ENCODE measurements at regions not wholly inside any gene's neighbourhood (a gene's known extent, or its start where the extent isn't known, plus 50 kb on each side); places are given as distances from the start of the nearest gene placed in this dataset.
"Not testable (repeated sequence)": the region's sequence is repeated elsewhere in the genome, so short reads cannot be mapped to it uniquely, and the experiment has no call there.

GRCh38 chr4:154907345-154908045 is 126.4 kb downstream of the RBM46 start:
- DNase-seq: not testable (repeated sequence)

DNA sequence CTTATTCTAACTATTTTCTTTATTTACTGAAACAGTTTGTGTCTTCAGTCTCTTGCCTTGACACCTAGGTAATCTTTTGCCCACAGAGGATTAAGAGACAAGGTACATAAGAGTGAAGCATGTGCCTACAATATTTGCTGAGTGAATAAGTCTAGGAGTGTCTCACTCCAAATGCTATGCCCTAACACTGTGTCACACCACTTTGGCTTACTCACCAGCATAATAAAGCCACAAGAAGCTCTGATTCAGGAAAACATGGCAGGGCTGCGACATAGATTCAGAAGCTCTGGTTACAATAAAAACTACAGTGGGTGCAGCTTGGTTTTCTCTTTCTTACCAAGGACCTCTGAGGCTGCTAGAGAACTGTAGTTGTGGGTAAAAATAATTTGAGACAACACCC is 127.1 kb downstream of the RBM46 start:
- DNase-seq: no peak

- no peak for DNase-seq
Measured at GRCh38 chr4:154911097-154911496, 130.0 kb downstream of the RBM46 start.

GRCh38 chr4:154911608-154912098 is 130.6 kb downstream of the RBM46 start:
- no peak for DNase-seq

GRCh38 chr4:154916068-154916467 is 135.0 kb downstream of the RBM46 start:
- DNase-seq: no peak

GRCh38 chr4:154927126-154927680 is 146.1 kb downstream of the RBM46 start:
- no peak for DNase-seq

- DNase-seq: no peak
Measured at GRCh38 chr4:154928640-154929257, 147.7 kb downstream of the RBM46 start.

GRCh38 chr4:154936873-154937272 is 155.8 kb downstream of the RBM46 start:
- DNase-seq: no peak

DNA sequence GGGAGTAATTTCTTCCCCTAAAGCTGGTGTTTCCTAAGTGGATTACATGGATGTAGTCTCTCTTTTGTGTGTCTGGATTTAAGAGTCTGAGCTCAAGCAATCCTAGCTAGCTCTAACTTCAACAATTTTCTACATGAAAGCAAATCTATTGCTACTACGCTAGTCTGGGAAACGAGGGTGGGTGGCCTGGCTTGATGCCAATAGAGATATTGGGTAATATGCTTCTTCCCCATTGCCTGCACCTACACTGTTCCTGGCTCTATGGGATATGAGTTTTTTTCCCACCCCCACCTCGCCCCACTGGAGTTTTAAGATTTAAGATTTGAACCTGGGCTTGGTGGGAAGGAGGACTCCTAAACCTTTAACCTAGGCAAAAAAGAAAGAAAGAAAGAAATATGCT is 158.8 kb downstream of the RBM46 start:
- no peak for DNase-seq

DNA sequence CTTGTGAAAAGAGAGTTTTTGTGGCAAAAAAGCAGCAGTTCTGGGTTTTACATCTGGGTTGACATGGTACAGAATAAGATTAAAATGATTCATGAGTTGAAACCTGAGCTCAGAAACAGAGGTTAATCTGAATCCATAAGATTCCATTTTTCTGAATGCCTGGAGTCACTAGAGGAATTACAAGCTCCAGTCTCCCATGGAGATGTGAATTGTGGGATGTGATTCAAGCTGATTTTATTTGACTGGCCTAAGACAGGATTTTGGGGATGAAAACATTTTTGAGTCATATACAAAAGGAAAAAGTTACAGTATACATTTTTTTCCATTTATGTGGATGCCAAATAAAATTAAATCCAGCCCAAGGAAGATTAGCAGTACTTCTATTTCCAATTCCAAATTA is 161.1 kb downstream of the RBM46 start:
- DNase-seq: no peak

- no peak for DNase-seq
Measured at GRCh38 chr4:154944996-154945395, 163.9 kb downstream of the RBM46 start.

DNA sequence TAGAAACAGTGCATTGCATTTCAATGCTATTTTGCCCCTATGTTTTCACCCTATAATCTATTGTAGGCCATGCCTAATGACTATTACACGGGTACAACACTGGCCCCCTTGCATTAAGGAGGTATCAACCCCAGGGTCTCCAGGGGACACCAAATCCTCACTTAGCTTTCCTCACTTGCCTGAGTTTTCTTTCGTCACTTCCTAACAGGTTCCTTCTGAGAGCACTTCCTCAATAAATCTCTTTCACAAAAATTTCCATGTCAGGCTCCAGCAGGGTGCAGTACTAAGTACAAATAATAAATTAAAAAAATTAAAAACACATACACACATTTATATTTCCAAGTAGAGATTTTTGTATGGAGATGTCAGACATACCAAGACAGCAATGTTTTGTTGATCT is 165.0 kb downstream of the RBM46 start:
- DNase-seq: no peak

DNA sequence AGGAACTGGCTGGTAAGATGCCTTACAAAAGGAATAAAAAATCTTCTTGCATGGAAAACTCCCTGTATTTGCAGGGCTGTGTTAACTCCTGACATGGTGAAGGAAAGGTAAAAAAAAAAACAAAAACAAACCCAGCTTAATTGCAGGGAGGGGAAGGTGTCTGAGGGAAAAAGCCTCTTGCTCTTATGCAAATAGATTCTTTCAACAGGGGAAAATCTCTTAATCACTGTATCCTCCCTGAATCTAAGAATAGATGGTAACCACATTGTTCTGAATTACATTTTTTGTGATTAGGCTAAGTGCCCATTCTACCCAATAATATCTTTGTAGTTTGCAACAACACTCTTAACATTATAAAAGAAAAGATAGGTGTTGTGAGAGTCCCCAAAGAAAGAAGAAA is 172.6 kb downstream of the RBM46 start:
- DNase-seq: no peak

- DNase-seq: no peak
Measured at GRCh38 chr4:154954117-154954516, 173.0 kb downstream of the RBM46 start.

- DNase-seq: no peak
Measured at GRCh38 chr4:154958121-154958520, 177.0 kb downstream of the RBM46 start.

DNA sequence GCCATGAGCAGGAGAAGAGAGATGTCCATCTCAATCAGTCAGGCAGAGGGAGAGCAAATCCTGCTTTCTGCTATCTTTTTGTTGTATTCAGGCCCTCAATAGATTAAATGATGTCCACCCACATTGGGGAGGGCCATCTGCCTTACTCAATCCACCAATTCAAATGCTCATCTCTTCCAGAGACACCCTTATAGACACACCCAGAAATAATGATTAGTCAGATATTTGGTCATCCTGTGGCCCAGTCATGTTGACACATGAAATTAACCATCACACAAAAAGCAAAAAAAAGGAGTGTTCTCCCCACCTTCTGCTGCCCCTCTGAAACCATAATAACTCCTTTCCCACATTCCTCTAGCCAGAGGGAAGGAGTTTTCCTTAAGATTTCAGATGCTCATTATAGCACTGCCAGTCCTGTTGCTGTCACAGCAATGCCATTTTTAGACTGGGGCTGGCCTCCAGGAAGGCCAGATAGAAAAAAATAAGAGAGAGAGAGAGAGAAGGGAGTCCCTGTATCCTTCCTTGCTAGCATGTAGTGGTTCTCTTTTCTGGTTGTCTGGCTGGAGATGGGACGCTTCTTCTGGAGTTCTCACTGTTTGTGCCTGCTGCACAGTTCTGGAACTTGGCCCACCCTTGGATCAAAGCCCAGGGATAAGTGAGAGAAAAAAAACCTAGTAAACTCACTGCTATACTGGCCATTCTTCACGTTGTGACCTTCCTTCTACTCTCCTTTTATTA is 177.7 kb downstream of the RBM46 start:
- DNase-seq: peak; percentile 2

GRCh38 chr4:154959756-154960155 is 178.7 kb downstream of the RBM46 start:
- DNase-seq: no peak

DNA sequence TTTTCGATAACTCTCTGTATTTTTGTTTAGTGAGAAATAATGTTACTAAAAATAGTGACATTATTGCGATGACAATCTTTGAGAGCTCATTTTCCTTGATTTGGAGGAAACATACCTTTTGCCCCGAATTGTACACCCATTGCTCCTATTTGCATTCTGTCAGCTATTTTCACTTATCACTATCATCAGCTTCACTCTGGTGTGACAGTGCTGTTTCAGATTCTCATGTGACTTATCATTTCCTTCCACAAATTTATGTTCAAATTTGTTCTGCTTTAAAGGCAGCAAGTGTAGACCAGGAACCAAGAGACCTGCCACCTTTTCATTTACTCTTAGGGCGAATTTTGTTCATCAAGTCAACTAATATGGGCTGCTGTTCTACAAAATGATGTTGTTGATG is 179.4 kb downstream of the RBM46 start:
- no peak for DNase-seq

- no peak for DNase-seq
Measured at GRCh38 chr4:154961263-154961662, 180.2 kb downstream of the RBM46 start.

GRCh38 chr4:154973244-154974035 is 192.4 kb downstream of the RBM46 start:
- no peak for DNase-seq

- DNase-seq: no peak
Measured at GRCh38 chr4:154977228-154977627, 196.2 kb downstream of the RBM46 start.

DNA sequence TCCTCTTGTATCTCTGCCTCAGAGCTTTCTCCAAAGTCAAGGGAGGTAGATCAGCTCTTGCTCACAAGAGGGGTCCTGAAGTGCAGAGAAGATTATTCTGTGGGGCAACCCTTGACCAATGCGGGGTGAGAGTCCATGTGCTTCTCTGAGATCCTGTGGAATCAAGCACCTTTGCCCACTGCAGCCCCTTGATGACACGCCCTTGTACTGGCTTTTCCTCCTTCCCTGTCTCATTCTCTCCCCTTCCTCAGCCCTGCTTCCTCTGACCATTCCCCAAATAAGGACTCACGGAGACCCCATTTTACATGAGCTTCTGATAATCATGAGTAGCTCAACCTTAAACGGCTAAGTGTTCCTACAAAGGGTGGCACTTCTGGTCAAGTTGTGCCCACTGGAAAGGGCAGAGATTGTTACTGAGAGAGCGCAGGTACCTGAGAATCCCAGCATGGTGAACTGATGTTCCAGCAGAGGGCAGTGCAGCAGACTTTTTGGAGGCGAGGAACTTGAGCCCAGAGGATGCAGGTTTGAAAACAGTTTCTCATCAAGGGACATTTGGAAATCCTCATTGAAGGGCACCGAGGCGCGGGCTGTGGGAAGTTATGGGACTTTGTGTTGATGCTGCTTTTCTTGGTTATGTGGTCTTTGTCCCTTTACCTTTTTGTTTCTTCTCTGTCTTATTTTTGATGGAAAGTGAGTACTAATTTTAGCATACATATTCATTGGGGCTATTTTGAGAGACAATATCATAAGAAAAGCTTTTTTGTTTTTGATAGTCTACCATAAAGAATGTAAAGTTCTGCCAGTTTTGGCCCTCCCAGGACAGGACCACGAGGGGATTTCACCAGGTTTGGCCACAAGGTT is 201.3 kb downstream of the RBM46 start:
- DNase-seq: peak; percentile 14

Measured in NCI-H1105 treated with DMSO at 0.1 percent for 48 hours (cell line).